ENCODE measurements at regions not wholly inside any gene's neighbourhood (a gene's known extent, or its start where the extent isn't known, plus 50 kb on each side); places are given as distances from the start of the nearest gene placed in this dataset.

- TF ChIP-seq, protein P1, sequence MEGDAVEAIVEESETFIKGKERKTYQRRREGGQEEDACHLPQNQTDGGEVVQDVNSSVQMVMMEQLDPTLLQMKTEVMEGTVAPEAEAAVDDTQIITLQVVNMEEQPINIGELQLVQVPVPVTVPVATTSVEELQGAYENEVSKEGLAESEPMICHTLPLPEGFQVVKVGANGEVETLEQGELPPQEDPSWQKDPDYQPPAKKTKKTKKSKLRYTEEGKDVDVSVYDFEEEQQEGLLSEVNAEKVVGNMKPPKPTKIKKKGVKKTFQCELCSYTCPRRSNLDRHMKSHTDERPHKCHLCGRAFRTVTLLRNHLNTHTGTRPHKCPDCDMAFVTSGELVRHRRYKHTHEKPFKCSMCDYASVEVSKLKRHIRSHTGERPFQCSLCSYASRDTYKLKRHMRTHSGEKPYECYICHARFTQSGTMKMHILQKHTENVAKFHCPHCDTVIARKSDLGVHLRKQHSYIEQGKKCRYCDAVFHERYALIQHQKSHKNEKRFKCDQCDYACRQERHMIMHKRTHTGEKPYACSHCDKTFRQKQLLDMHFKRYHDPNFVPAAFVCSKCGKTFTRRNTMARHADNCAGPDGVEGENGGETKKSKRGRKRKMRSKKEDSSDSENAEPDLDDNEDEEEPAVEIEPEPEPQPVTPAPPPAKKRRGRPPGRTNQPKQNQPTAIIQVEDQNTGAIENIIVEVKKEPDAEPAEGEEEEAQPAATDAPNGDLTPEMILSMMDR (IDR thresholded peaks at IDR 0.05) = no peak
- no peak for TF ChIP-seq POLR2A (IDR thresholded peaks at IDR 0.05; ENCODE audit: low read depth)
- no peak for TF ChIP-seq POLR2AphosphoS5 (IDR thresholded peaks at IDR 0.05)
- TF ChIP-seq EP300 (IDR thresholded peaks at IDR 0.05) = no peak
Measured at GRCh38 chr2:67904566-67904965, 158.2 kb downstream of the C1D start.
